ENCODE measurements at regions not wholly inside any gene's neighbourhood (a gene's known extent, or its start where the extent isn't known, plus 50 kb on each side); places are given as distances from the start of the nearest gene placed in this dataset.

DNA sequence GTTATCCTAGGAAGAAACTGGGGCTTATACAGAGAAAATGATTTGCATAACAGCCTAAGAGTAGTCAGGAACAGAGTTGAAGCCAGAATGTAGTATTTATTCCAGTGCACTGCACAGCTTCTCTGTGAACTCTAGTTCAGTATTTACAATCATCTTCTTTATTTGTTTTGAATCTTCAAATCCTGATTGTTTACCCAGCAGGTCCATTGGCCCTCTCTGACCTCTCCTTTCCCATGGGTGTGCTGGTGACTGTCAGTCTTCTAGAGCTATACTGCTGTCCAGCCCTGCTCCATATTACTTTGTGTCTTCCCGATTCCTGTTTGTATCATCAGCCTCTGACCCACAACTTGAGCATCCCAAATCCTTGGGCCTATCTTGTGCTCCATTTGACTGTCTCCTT is 301.9 kb upstream of the HS3ST1 start:
- no peak for ATAC-seq (ENCODE audit: low read depth)
- no peak overlapping the region for H2AFZ ChIP-seq (ENCODE audit: insufficient read depth, low read depth, low read length, poor library complexity, severe bottlenecking)
- H3K4me3 Mint-ChIP-seq = no peak overlapping the region

DNA sequence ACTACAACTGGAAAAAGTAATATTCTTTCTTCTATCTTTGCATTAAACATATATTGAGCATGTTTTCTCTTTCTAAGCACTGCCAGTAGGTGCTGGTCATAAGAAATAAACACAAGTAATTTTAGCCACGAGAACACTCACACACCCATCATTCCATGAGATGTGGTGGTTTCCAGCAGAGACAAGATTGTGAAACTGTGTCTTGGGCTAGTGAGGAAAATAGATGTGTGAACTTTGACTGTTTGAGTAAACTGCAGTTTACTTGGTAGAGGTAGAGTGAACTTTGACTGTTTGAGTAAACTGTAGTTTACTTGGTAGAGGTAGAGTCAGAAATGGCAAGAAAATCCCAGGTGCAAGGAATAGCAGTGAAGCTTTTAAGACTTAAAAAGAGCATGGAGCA is 300.9 kb upstream of the HS3ST1 start:
- no peak overlapping the region for H3K4me3 Mint-ChIP-seq
- no peak for ATAC-seq (ENCODE audit: low read depth)

More for the DNA sequence above, 301.9 kb upstream of the HS3ST1 start:
- no peaks in the 10 kb centered on the region for H3K4me1 ChIP-seq (ENCODE audit: control insufficient read depth in 2 of 2, insufficient read depth in 2 of 2, low read length in 2 of 2)
- no peaks in the 10 kb centered on the region for H4K20me1 ChIP-seq (ENCODE audit: control insufficient read depth, insufficient read depth, low read length, poor library complexity, severe bottlenecking)
- Mint-ChIP-seq H3K27ac (no peak overlapping the region), H3K4me1 (no peaks in the 10 kb centered on the region), H3K9me3 (ENCODE audit: insufficient read depth) (no peaks in the 10 kb centered on the region), H3K27me3 (no peaks in the 10 kb centered on the region)
- H3K27ac ChIP-seq (ENCODE audit: low read length in 2 of 2) = no peak overlapping the region
- H3K79me2 ChIP-seq (ENCODE audit: control insufficient read depth, insufficient read depth, low read length) = no peaks in the 10 kb centered on the region
- H3K4me3 ChIP-seq (ENCODE audit: control extremely low read depth in 1 of 5, extremely low read depth in 1 of 5, insufficient read depth in 1 of 5, low read depth in 2 of 5, low read length in 4 of 5) = no peak overlapping the region
- CTCF ChIA-PET = interaction anchor here (1.0 kb wide), 1 partner anchor 9 kb away, joined by 3 read pairs; no protein-coding TSS in a partner anchor
- no peaks in the 10 kb centered on the region for H3K36me3 ChIP-seq (replicated peaks in 1 of 2; ENCODE audit: control extremely low read depth in 1 of 2, control insufficient read depth in 1 of 2, extremely low read depth in 1 of 2, insufficient read depth in 2 of 2, low read length in 1 of 2)
- DNase-seq = no peak
- peaks cover 0 to 1% (median 0%) of the 10 kb centered on the region in 3 donors for H3K9me3 ChIP-seq (ENCODE audit: control extremely low read depth in 1 of 3, control insufficient read depth in 2 of 3, insufficient read depth in 1 of 3, low read length in 2 of 3)
- POLR2A ChIA-PET = no interaction called here
- WGBS (ENCODE audit: insufficient coverage) = 100% methylated on average over 1 of the region's 1 CpG
- intact Hi-C loops (cut with micrococcal nuclease) = no loop called here
- no peak overlapping the region for H3K9ac ChIP-seq (ENCODE audit: low read length)
- TF ChIP-seq EZH2 (IDR thresholded peaks at IDR 0.05; ENCODE audit: borderline replicate concordance, insufficient read depth, low read depth, low read length, poor library complexity, severe bottlenecking) = no peak
- TF ChIP-seq, protein P1, sequence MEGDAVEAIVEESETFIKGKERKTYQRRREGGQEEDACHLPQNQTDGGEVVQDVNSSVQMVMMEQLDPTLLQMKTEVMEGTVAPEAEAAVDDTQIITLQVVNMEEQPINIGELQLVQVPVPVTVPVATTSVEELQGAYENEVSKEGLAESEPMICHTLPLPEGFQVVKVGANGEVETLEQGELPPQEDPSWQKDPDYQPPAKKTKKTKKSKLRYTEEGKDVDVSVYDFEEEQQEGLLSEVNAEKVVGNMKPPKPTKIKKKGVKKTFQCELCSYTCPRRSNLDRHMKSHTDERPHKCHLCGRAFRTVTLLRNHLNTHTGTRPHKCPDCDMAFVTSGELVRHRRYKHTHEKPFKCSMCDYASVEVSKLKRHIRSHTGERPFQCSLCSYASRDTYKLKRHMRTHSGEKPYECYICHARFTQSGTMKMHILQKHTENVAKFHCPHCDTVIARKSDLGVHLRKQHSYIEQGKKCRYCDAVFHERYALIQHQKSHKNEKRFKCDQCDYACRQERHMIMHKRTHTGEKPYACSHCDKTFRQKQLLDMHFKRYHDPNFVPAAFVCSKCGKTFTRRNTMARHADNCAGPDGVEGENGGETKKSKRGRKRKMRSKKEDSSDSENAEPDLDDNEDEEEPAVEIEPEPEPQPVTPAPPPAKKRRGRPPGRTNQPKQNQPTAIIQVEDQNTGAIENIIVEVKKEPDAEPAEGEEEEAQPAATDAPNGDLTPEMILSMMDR (IDR thresholded peaks at IDR 0.05) = no peak
- H3K4me2 ChIP-seq (replicated peaks; ENCODE audit: low read depth, low read length, poor library complexity, severe bottlenecking) = no peak overlapping the region
- no peaks in the 10 kb centered on the region for H3K27me3 ChIP-seq (replicated peaks in 1 of 4; ENCODE audit: control extremely low read depth in 1 of 4, control insufficient read depth in 3 of 4, insufficient read depth in 4 of 4, low read length in 3 of 4)

More for the DNA sequence above, 300.9 kb upstream of the HS3ST1 start:
- no peaks in the 10 kb centered on the region for H3K36me3 ChIP-seq (replicated peaks in 1 of 2; ENCODE audit: control extremely low read depth in 1 of 2, control insufficient read depth in 1 of 2, extremely low read depth in 1 of 2, insufficient read depth in 2 of 2, low read length in 1 of 2)
- H3K27me3 Mint-ChIP-seq = peaks cover 3% of the 10 kb centered on the region
- H2AFZ ChIP-seq (ENCODE audit: insufficient read depth, low read depth, low read length, poor library complexity, severe bottlenecking) = no peak overlapping the region
- ChIA-PET POLR2A (no interaction called here), CTCF (interaction anchor here (1.0 kb wide), 1 partner anchor 8 kb away, joined by 3 read pairs; no protein-coding TSS in a partner anchor)
- TF ChIP-seq, protein P1 (IDR thresholded peaks at IDR 0.05) = no peak
- no peak for TF ChIP-seq EZH2 (IDR thresholded peaks at IDR 0.05; ENCODE audit: borderline replicate concordance, insufficient read depth, low read depth, low read length, poor library complexity, severe bottlenecking)
- H4K20me1 ChIP-seq (ENCODE audit: control insufficient read depth, insufficient read depth, low read length, poor library complexity, severe bottlenecking) = no peaks in the 10 kb centered on the region
- no CpG with 5 or more reads among the region's 1 CpG for WGBS (ENCODE audit: insufficient coverage)
- no peak overlapping the region for H3K4me2 ChIP-seq (replicated peaks; ENCODE audit: low read depth, low read length, poor library complexity, severe bottlenecking)
- H3K9me3 Mint-ChIP-seq (ENCODE audit: insufficient read depth) = no peaks in the 10 kb centered on the region
- no peak for DNase-seq
- no peak overlapping the region for H3K4me3 ChIP-seq (ENCODE audit: control extremely low read depth in 1 of 5, extremely low read depth in 1 of 5, insufficient read depth in 1 of 5, low read depth in 2 of 5, low read length in 4 of 5)
- H3K9me3 ChIP-seq (ENCODE audit: control extremely low read depth in 1 of 3, control insufficient read depth in 2 of 3, insufficient read depth in 1 of 3, low read length in 2 of 3) = peaks cover 0 to 1% (median 0%) of the 10 kb centered on the region in 3 donors
- H3K27ac Mint-ChIP-seq = no peak overlapping the region
- H3K9ac ChIP-seq (ENCODE audit: low read length) = no peak overlapping the region
- no peak overlapping the region for H3K27ac ChIP-seq (ENCODE audit: low read length in 2 of 2)
- H3K4me1 ChIP-seq (ENCODE audit: control insufficient read depth in 2 of 2, insufficient read depth in 2 of 2, low read length in 2 of 2) = no peaks in the 10 kb centered on the region
- H3K79me2 ChIP-seq (ENCODE audit: control insufficient read depth, insufficient read depth, low read length) = no peaks in the 10 kb centered on the region
- intact Hi-C loops (cut with micrococcal nuclease) = no loop called here
- H3K4me1 Mint-ChIP-seq = no peaks in the 10 kb centered on the region
- H3K27me3 ChIP-seq (replicated peaks in 1 of 4; ENCODE audit: control extremely low read depth in 1 of 4, control insufficient read depth in 3 of 4, insufficient read depth in 4 of 4, low read length in 3 of 4) = no peaks in the 10 kb centered on the region

Measured in B cell (primary cell).